Ovary (tissue), 7 donors: ENCODE measurements at regions not wholly inside any gene's neighbourhood (a gene's known extent, or its start where the extent isn't known, plus 50 kb on each side); places are given as distances from the start of the nearest gene placed in this dataset.

ENCODE experiments used
- DNase-seq, 5 donors: peaks; one replicate each; pipeline ENCODE4 v3.0.0-alpha.2; 2019 to 2020
- H3K27ac ChIP-seq, 2 donors: fragments of 200-600 bp; one replicate each; pipeline versions ENCODE4 v1.5.1 to v1.8.0; 2019 to 2022
- H3K27me3 ChIP-seq: fragments of 200-600 bp; one replicate; pipeline ENCODE4 v1.8.0; 2022
- H3K36me3 ChIP-seq: fragments of 200-600 bp; sonication (generic); one replicate; pipeline ENCODE4 v1.5.1; 2019
- H3K4me1 ChIP-seq: one replicate; pipeline ENCODE4 v1.8.1; 2013; ENCODE audit warnings: mild to moderate bottlenecking, moderate library complexity; ENCODE audit not compliant: insufficient read depth
- H3K4me3 ChIP-seq: fragments of 200-600 bp; sonication (generic); one replicate; pipeline ENCODE4 v1.5.1; 2017
- H3K9me3 ChIP-seq, 2 donors: fragments of 200-600 bp in 1 of 2; sonication (generic) in 1 of 2; one replicate each; pipeline versions ENCODE4 v1.5.1 to v1.8.1; 2013 to 2019; ENCODE audit warnings: mild to moderate bottlenecking in 1 of 2, moderate library complexity in 1 of 2
- EP300 ChIP-seq: sonication (generic); formaldehyde crosslinking; IDR thresholded peaks from one replicate; pipeline ENCODE4 v1.6.1; 2017; ENCODE audit warnings: antibody characterized with exemption
- POLR2A ChIP-seq: fragments of 450-650 bp; IDR thresholded peaks from one replicate; pipeline ENCODE4 v1.6.1; 2017; ENCODE audit warnings: antibody characterized with exemption, mild to moderate bottlenecking, moderate library complexity
- WGBS, 3 donors: extraction: QIAGEN DNeasy Blood & Tissue Kit in 1 of 3; methylation state at CpG; one replicate each; pipeline versions ENCODE4 v1.1.5 to v1.1.7; 2013 to 2017; 5-methylcytosine and 5-hydroxymethylcytosine counted together
- intact Hi-C, 4 donors: fragments of 100-400 bp; cut with DNase I; formaldehyde crosslinking; loops; one replicate each; pipeline versions ENCODE4 v1.11.0 to v1.15.1; 2022 to 2023
- TF ChIP-seq, protein P1 (sequence below), 3 donors: fragments of 450-650 bp in 2 of 3; fragments of 200-600 bp in 1 of 3; IDR thresholded peaks; one replicate each; pipeline versions ENCODE4 v1.5.1 to v1.8.0; 2016 to 2022; ENCODE audit warnings: antibody characterized with exemption in 3 of 3, mild to moderate bottlenecking in 1 of 3
- donor health status: DM: no; HTN: no; CAD: no; lungs with moderate emphysema.
- donor health status: DM: no; HTN: no; CAD: no.
- donor health status: Bipolar disorder and iron deficiency.
- donor health status: DM: no; HTN: no; CAD: no.
- donor health status: DM: yes; HTN: yes; CAD: no.

DNA sequence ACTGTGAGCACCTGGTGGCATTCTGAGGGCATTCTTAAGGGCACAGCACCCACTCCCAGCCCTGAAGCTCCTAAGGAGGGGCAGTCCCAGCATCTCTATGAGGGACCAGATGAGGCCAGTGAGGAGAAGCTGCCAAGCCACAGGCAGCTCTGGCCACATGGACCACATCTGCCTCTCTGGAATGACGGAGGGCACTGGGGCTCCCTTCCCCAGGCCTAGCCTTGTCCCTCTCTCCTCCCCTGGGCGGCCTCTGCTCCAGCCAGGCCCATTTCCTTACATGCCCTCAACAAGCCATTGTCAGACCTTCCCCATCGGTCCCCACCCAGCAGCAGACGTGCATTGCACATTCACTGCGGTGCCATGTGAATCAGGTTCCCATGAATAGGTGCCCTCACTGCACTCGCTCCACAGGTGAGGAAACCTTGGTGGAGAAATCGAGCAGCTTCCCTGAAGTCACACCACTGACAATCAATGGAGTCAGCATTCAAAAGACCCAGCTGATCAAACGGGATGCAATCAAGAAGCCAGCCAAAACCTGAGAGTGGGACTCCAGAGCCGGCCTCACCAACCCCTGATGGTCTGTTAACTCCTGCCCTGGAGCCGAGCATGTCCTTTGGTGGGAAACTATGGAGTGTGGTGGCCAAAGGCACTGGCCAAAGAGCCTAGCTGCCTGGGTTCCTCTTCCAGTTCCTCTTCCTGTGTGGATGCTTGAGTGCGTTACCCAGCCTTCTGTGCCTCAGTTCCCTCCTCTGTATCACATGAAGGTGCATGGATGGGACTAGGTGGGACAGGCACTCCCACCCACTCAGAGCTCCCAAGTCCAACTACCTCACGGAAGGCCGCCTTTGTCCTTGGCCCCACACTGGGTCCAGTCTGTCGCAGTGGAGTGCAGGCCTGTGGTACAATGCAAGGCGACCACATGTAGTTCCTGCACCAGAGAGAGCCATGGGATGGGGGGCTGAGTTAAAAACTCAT, 147.3 kb downstream of the ZFP36L2 start:
- Histone ChIP-seq H3K36me3 (no peaks in the 10 kb centered on the region), H3K27me3 (no peaks in the 10 kb centered on the region), H3K4me3 (no peak overlapping the region), H3K9me3 (no peaks in the 10 kb centered on the region), H3K27ac (no peak overlapping the region), H3K4me1 (peaks cover 35% of the 10 kb centered on the region)
- TF ChIP-seq POLR2A, result no peak
- TF ChIP-seq, protein P1, sequence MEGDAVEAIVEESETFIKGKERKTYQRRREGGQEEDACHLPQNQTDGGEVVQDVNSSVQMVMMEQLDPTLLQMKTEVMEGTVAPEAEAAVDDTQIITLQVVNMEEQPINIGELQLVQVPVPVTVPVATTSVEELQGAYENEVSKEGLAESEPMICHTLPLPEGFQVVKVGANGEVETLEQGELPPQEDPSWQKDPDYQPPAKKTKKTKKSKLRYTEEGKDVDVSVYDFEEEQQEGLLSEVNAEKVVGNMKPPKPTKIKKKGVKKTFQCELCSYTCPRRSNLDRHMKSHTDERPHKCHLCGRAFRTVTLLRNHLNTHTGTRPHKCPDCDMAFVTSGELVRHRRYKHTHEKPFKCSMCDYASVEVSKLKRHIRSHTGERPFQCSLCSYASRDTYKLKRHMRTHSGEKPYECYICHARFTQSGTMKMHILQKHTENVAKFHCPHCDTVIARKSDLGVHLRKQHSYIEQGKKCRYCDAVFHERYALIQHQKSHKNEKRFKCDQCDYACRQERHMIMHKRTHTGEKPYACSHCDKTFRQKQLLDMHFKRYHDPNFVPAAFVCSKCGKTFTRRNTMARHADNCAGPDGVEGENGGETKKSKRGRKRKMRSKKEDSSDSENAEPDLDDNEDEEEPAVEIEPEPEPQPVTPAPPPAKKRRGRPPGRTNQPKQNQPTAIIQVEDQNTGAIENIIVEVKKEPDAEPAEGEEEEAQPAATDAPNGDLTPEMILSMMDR (IDR thresholded peaks at IDR 0.05), result no peak
- TF ChIP-seq EP300, result no peak
- no peak for DNase-seq
- intact Hi-C loops, result no loop called here
- WGBS, 3 donors, result 92 to 94% (median 94%) methylated on average over 15 of the region's 15 CpGs

DNA sequence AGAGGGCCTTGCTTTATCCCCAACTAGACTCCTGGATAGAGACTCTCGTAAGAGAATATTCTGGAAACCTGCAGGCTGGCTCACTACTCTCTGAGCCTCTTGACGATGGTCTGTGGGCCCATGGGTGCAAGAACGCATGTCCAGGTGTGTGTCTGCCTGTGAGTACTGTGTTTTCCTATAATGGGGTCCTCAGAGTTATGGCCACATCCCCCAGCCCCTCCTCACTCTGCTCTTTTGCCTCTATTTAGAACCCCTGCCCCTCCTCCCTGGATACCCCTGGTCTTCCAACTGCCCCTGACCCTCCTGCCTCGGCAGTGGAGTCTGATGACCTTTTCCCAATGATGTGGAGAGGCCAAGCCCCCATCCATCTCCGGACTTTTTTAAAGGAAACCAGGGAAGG, 148.1 kb downstream of the ZFP36L2 start:
- H3K27ac ChIP-seq, result no peak overlapping the region
- H3K36me3 ChIP-seq, result no peaks in the 10 kb centered on the region
- DNase-seq, result no peak
- H3K9me3 ChIP-seq, result no peaks in the 10 kb centered on the region
- TF ChIP-seq POLR2A (no peak), EP300 (no peak)
- TF ChIP-seq, protein P1 (IDR thresholded peaks at IDR 0.05), result no peak
- H3K27me3 ChIP-seq, result no peaks in the 10 kb centered on the region
- intact Hi-C loops, result no loop called here
- H3K4me3 ChIP-seq, result no peak overlapping the region
- WGBS, 3 donors, result 90 to 95% (median 93%) methylated on average over 5 of the region's 5 CpGs
- peaks cover 31% of the 10 kb centered on the region for H3K4me1 ChIP-seq

DNA sequence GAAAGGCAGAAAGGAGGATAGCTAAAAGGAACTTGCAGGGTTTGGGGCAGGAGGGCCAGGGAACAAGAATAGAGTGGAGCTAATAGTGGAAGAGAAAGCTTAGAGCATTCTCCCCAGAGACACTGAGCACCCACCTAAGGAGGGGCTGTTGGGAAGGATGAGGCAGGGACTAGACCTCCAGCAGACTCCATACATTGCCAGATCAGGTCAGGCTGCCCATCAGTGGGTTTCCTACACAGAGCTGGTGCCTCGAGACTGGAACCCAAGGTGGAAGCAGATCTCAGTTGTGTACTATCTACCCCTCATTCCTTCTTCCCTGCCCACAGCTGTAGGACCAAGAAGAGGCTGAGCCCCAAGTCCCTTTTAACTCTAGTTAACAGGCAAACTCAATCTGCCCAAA, 148.5 kb downstream of the ZFP36L2 start:
- TF ChIP-seq POLR2A, result no peak
- TF ChIP-seq EP300, result no peak
- TF ChIP-seq, protein P1 (IDR thresholded peaks at IDR 0.05), result no peak
- 78 to 89% (median 87%) methylated on average over 1 of the region's 1 CpG for WGBS, 3 donors
- Histone ChIP-seq H3K4me3 (no peak overlapping the region), H3K36me3 (no peaks in the 10 kb centered on the region), H3K4me1 (peaks cover 29% of the 10 kb centered on the region), H3K27me3 (no peaks in the 10 kb centered on the region), H3K9me3 (no peaks in the 10 kb centered on the region), H3K27ac (no peak overlapping the region)
- no peak for DNase-seq
- intact Hi-C loops, result no loop called here

DNA sequence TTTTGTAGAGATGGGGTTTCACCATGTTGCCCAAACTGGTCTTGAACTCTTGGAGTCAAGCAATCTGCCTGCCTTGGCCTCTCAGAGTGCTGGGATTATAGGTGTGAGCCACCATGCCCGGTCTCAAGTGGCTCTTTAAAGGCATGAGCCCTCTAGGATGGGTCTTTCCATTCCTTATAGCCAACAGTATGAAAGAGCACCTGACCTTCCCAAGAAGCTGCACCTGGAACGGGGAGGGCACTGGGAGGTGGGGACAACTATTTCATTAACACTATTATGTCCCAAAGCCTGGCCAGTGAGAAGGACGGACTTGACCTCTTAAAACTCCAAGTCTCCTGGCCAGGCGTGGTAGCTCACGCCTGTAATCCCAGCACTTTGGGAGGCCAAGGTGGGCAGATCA, 149.7 kb downstream of the ZFP36L2 start:
- H3K36me3 ChIP-seq, result no peaks in the 10 kb centered on the region
- no peak overlapping the region for H3K4me3 ChIP-seq
- H3K4me1 ChIP-seq, result peaks cover 25% of the 10 kb centered on the region
- H3K27me3 ChIP-seq, result no peaks in the 10 kb centered on the region
- no peak for DNase-seq
- H3K9me3 ChIP-seq, result no peaks in the 10 kb centered on the region
- TF ChIP-seq POLR2A (no peak), EP300 (no peak)
- TF ChIP-seq, protein P1 (IDR thresholded peaks at IDR 0.05), result no peak
- intact Hi-C loops, result no loop called here
- 89 to 91% (median 91%) methylated on average over 5 of the region's 5 CpGs for WGBS, 3 donors
- H3K27ac ChIP-seq, result no peak overlapping the region
